ENCODE measurements at regions not wholly inside any gene's neighbourhood (a gene's known extent, or its start where the extent isn't known, plus 50 kb on each side); places are given as distances from the start of the nearest gene placed in this dataset.

- Histone ChIP-seq H3K4me2 (ENCODE audit: low read length) (no peak overlapping the region), H3K27ac (ENCODE audit: low read depth, low read length) (no peak overlapping the region), H2AFZ (ENCODE audit: low read depth, low read length) (no peak overlapping the region), H3K79me2 (ENCODE audit: insufficient read depth, low read length) (no peaks in the 10 kb centered on the region), H3K9ac (ENCODE audit: low read length) (no peak overlapping the region), H3K4me3 (ENCODE audit: insufficient read depth, low read depth, low read length) (no peak overlapping the region), H3K27me3 (ENCODE audit: insufficient read depth, low read length) (no peaks in the 10 kb centered on the region), H3K4me1 (ENCODE audit: insufficient read depth, low read length) (no peaks in the 10 kb centered on the region), H3K36me3 (ENCODE audit: insufficient read depth, low read length) (no peaks in the 10 kb centered on the region), H3K9me3 (ENCODE audit: insufficient read depth, low read depth, low read length) (no peaks in the 10 kb centered on the region), H4K20me1 (ENCODE audit: insufficient read depth, low read length) (no peaks in the 10 kb centered on the region)
- H3K27me3 Mint-ChIP-seq (ENCODE audit: low read depth, unreplicated experiment): no peaks in the 10 kb centered on the region
- FAIRE-seq (no peak), DNase-seq (ENCODE audit: low read depth) (no peak)
- H3K4me1 Mint-ChIP-seq (ENCODE audit: low read depth, unreplicated experiment): peaks cover 6% of the 10 kb centered on the region
- no peaks in the 10 kb centered on the region for H3K9me3 Mint-ChIP-seq (ENCODE audit: unreplicated experiment)
- H3K36me3 Mint-ChIP-seq (ENCODE audit: low read depth, unreplicated experiment): no peaks in the 10 kb centered on the region
- TF ChIP-seq CTCF (IDR thresholded peaks at IDR 0.05; ENCODE audit: insufficient read depth, low read depth, low read length) (no peak), EZH2 (IDR thresholded peaks at IDR 0.05; ENCODE audit: insufficient read depth, low read length) (no peak)
- no peak overlapping the region for H3K4me3 Mint-ChIP-seq (ENCODE audit: unreplicated experiment)
- no peak overlapping the region for H3K27ac Mint-ChIP-seq (ENCODE audit: unreplicated experiment)
These were observed 211.2 kb downstream of the CPEB2 start for GRCh38 chr4:15213302-15213970.

GRCh38 chr4:15215109-15215508 lies 212.7 kb upstream of the C1QTNF7 start:
- Mint-ChIP-seq H3K4me3 (ENCODE audit: unreplicated experiment) (no peak overlapping the region), H3K27ac (ENCODE audit: unreplicated experiment) (no peak overlapping the region), H3K36me3 (ENCODE audit: low read depth, unreplicated experiment) (no peaks in the 10 kb centered on the region), H3K9me3 (ENCODE audit: unreplicated experiment) (no peaks in the 10 kb centered on the region), H3K27me3 (ENCODE audit: low read depth, unreplicated experiment) (no peaks in the 10 kb centered on the region), H3K4me1 (ENCODE audit: low read depth, unreplicated experiment) (peaks cover 7% of the 10 kb centered on the region)
- no peaks in the 10 kb centered on the region for H3K27me3 ChIP-seq (ENCODE audit: insufficient read depth, low read length)
- H3K9ac ChIP-seq (ENCODE audit: low read length): no peak overlapping the region
- TF ChIP-seq EZH2 (IDR thresholded peaks at IDR 0.05; ENCODE audit: insufficient read depth, low read length) (no peak), CTCF (IDR thresholded peaks at IDR 0.05; ENCODE audit: insufficient read depth, low read depth, low read length) (no peak)
- H3K36me3 ChIP-seq (ENCODE audit: insufficient read depth, low read length): no peaks in the 10 kb centered on the region
- no peak for DNase-seq (ENCODE audit: low read depth)
- H3K4me1 ChIP-seq (ENCODE audit: insufficient read depth, low read length): no peaks in the 10 kb centered on the region
- no peak overlapping the region for H3K4me2 ChIP-seq (ENCODE audit: low read length)
- no peaks in the 10 kb centered on the region for H3K9me3 ChIP-seq (ENCODE audit: insufficient read depth, low read depth, low read length)
- H4K20me1 ChIP-seq (ENCODE audit: insufficient read depth, low read length): no peaks in the 10 kb centered on the region
- H3K4me3 ChIP-seq (ENCODE audit: insufficient read depth, low read depth, low read length): no peak overlapping the region
- FAIRE-seq: no peak
- H3K27ac ChIP-seq (ENCODE audit: low read depth, low read length): no peak overlapping the region
- no peaks in the 10 kb centered on the region for H3K79me2 ChIP-seq (ENCODE audit: insufficient read depth, low read length)
- no peak overlapping the region for H2AFZ ChIP-seq (ENCODE audit: low read depth, low read length)

DNA sequence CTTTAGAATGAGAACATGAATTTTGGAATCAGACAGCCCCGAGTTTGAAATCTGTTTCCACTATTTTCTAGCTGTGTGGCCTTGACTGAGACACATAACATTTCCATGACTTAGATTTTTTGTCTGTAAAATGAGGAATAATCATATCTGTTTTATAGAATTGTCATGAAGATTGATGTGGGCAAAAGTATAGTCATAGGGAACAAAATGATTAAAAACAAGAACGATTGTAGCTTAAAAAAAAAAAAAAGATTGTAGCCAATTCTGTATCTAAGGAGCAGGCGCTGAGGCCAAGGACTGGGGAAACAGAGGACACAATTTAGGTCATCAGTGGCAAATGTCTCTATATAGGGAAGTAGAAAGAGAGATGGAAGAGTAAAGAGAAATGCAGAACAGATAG lies 201.6 kb upstream of the C1QTNF7 start:
- Mint-ChIP-seq H3K27ac (ENCODE audit: unreplicated experiment) (no peak overlapping the region), H3K4me1 (ENCODE audit: low read depth, unreplicated experiment) (no peaks in the 10 kb centered on the region), H3K36me3 (ENCODE audit: low read depth, unreplicated experiment) (no peaks in the 10 kb centered on the region), H3K4me3 (ENCODE audit: unreplicated experiment) (no peak overlapping the region), H3K27me3 (ENCODE audit: low read depth, unreplicated experiment) (no peaks in the 10 kb centered on the region), H3K9me3 (ENCODE audit: unreplicated experiment) (peaks cover 3% of the 10 kb centered on the region)
- Histone ChIP-seq H4K20me1 (ENCODE audit: insufficient read depth, low read length) (no peaks in the 10 kb centered on the region), H3K4me3 (ENCODE audit: insufficient read depth, low read depth, low read length) (no peak overlapping the region), H3K27ac (ENCODE audit: low read depth, low read length) (no peak overlapping the region), H3K79me2 (ENCODE audit: insufficient read depth, low read length) (no peaks in the 10 kb centered on the region), H3K9me3 (ENCODE audit: insufficient read depth, low read depth, low read length) (no peaks in the 10 kb centered on the region), H2AFZ (ENCODE audit: low read depth, low read length) (no peak overlapping the region), H3K36me3 (ENCODE audit: insufficient read depth, low read length) (no peaks in the 10 kb centered on the region), H3K4me2 (ENCODE audit: low read length) (no peak overlapping the region), H3K9ac (ENCODE audit: low read length) (no peak overlapping the region), H3K27me3 (ENCODE audit: insufficient read depth, low read length) (no peaks in the 10 kb centered on the region), H3K4me1 (ENCODE audit: insufficient read depth, low read length) (no peaks in the 10 kb centered on the region)
- FAIRE-seq (no peak), DNase-seq (ENCODE audit: low read depth) (no peak)
- no peak for TF ChIP-seq CTCF (IDR thresholded peaks at IDR 0.05; ENCODE audit: insufficient read depth, low read depth, low read length)
- TF ChIP-seq EZH2 (IDR thresholded peaks at IDR 0.05; ENCODE audit: insufficient read depth, low read length): no peak

Data from astrocyte (in vitro differentiated cells and primary cell).